ENCODE measurements at regions not wholly inside any gene's neighbourhood (a gene's known extent, or its start where the extent isn't known, plus 50 kb on each side); places are given as distances from the start of the nearest gene placed in this dataset.

- TF ChIP-seq, protein P1, sequence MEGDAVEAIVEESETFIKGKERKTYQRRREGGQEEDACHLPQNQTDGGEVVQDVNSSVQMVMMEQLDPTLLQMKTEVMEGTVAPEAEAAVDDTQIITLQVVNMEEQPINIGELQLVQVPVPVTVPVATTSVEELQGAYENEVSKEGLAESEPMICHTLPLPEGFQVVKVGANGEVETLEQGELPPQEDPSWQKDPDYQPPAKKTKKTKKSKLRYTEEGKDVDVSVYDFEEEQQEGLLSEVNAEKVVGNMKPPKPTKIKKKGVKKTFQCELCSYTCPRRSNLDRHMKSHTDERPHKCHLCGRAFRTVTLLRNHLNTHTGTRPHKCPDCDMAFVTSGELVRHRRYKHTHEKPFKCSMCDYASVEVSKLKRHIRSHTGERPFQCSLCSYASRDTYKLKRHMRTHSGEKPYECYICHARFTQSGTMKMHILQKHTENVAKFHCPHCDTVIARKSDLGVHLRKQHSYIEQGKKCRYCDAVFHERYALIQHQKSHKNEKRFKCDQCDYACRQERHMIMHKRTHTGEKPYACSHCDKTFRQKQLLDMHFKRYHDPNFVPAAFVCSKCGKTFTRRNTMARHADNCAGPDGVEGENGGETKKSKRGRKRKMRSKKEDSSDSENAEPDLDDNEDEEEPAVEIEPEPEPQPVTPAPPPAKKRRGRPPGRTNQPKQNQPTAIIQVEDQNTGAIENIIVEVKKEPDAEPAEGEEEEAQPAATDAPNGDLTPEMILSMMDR (IDR thresholded peaks at IDR 0.05), result no peak
- no peak for TF ChIP-seq EZH2phosphoT487 (IDR thresholded peaks at IDR 0.05)
Observed at GRCh38 chr13:89490661-89491060, 1819.5 kb downstream of the SLITRK5 start.

Data from neural progenitor cell (in vitro differentiated cells).